GM12891 (cell line): ENCODE measurements at regions not wholly inside any gene's neighbourhood (a gene's known extent, or its start where the extent isn't known, plus 50 kb on each side); places are given as distances from the start of the nearest gene placed in this dataset.

Experiments used
- POLR2A ChIP-seq: IDR thresholded peaks from 2 replicates; pipeline ENCODE4 v1.6.1; 2011; ENCODE audit warnings: low read depth, low read length, control low read depth
- POLR2AphosphoS5 ChIP-seq: IDR thresholded peaks from 2 replicates; pipeline ENCODE4 v1.6.1; 2011; ENCODE audit warnings: low read depth, low read length, control low read depth
- TAF1 ChIP-seq: IDR thresholded peaks from 2 replicates; pipeline ENCODE4 v1.6.1; 2011; ENCODE audit warnings: low read depth, low read length, control low read depth

GRCh38 chr12:103249607-103250006 is 246.2 kb downstream of the C12orf42 start:
- TF ChIP-seq POLR2AphosphoS5: no peak
- no peak for TF ChIP-seq POLR2A
- no peak for TF ChIP-seq TAF1
